GM23248 (cell line): ENCODE measurements at regions not wholly inside any gene's neighbourhood (a gene's known extent, or its start where the extent isn't known, plus 50 kb on each side); places are given as distances from the start of the nearest gene placed in this dataset.

Source experiments
- EZH2 ChIP-seq: fragments of 200-600 bp; sonication (generic); IDR thresholded peaks from 2 replicates; pipeline ENCODE4 v1.6.1; 2018; ENCODE audit warnings: antibody characterized with exemption, mild to moderate bottlenecking; ENCODE audit not compliant: insufficient read depth, poor library complexity, severe bottlenecking
- EZH2phosphoT487 ChIP-seq: fragments of 200-600 bp; sonication (generic); IDR thresholded peaks from 2 replicates; pipeline ENCODE4 v1.6.1; 2018; ENCODE audit warnings: antibody characterized with exemption, moderate library complexity, mild to moderate bottlenecking, low read depth; ENCODE audit not compliant: insufficient read depth

GRCh38 chr3:193964517-193964880 lies 171.4 kb upstream of the HES1 start:
- TF ChIP-seq EZH2 (no peak), EZH2phosphoT487 (no peak)
